Activated B cell treated with CpG ODN at 0.5 μM for 24 hours (primary cell): ENCODE measurements at regions not wholly inside any gene's neighbourhood (a gene's known extent, or its start where the extent isn't known, plus 50 kb on each side); places are given as distances from the start of the nearest gene placed in this dataset.

Experiments
- ATAC-seq: fragments of 200-7000 bp; cut with Tn5 transposase; one replicate; pipeline ENCODE4 v1.10.0; 2021; ENCODE audit warnings: low read depth, mild to moderate bottlenecking, moderate library complexity
- CTCF ChIA-PET: fragments of 350-600 bp; sonication (Branson Sonifier 250); formaldehyde crosslinking; loops from one replicate; lab custom pipeline; 2021; ENCODE audit warnings: antibody characterized with exemption; lab: Charles Lee
- POLR2A ChIA-PET: fragments of 350-600 bp; sonication (Branson Sonifier 250); formaldehyde crosslinking; loops from one replicate; lab custom pipeline; 2021; ENCODE audit warnings: antibody characterized with exemption; lab: Charles Lee
- DNase-seq: peaks from one replicate; pipeline ENCODE4 v3.0.0; 2022
- H3K27ac Mint-ChIP-seq: one replicate; pipeline ENCODE4 v1.8.0; 2020; ENCODE audit warnings: mixed read lengths
- H3K27me3 Mint-ChIP-seq: one replicate; pipeline ENCODE4 v1.8.0; 2021; ENCODE audit warnings: mixed read lengths
- H3K36me3 Mint-ChIP-seq: one replicate; pipeline ENCODE4 v1.8.0; 2021; ENCODE audit warnings: low read depth, mixed read lengths
- H3K4me1 Mint-ChIP-seq: one replicate; pipeline ENCODE4 v1.8.0; 2021; ENCODE audit warnings: mixed read lengths
- H3K4me3 Mint-ChIP-seq: one replicate; pipeline ENCODE4 v1.8.0; 2020; ENCODE audit warnings: mild to moderate bottlenecking, mixed read lengths
- H3K9me3 Mint-ChIP-seq: one replicate; pipeline ENCODE4 v1.8.0; 2020; ENCODE audit warnings: mixed read lengths
- intact Hi-C: fragments of 100-400 bp; cut with micrococcal nuclease; formaldehyde crosslinking; loops from one replicate; pipeline ENCODE4 v1.15.1; 2024
- TF ChIP-seq, protein P1 (sequence below): fragments of 200-600 bp; IDR thresholded peaks from one replicate; pipeline ENCODE4 v1.8.0; 2022; ENCODE audit warnings: antibody characterized with exemption, mild to moderate bottlenecking

DNA sequence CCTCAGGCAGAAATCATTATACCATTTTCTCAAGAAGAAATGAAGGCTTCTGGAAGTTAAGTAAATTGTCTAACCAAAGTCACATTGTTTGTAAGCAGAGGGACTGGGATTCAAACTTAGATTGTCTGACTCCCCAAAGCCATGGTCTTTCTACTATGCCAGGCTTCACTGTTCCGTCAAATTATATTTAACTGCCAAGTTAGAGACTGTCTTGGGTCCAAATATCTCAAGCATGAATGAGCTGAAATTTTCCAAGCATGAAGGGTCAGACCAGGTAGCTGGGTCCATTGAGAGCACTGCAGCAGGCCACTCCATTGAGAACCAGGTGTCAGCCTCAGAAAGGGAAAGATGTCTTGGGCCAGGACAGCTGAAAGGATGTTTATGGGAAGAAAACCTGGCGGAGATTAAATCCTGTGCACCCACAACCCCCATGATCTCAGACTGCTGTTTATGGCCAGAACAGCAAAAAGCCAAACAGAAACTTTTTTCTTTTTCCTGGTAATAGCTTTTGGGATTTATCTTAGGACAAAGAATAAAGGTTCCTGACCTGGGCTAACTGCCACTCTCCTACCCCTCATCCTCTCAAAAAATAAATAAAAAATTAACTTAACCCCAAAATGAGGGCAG is 612.3 kb downstream of the INSC start:
- Mint-ChIP-seq H3K36me3 (no peaks in the 10 kb centered on the region), H3K9me3 (no peaks in the 10 kb centered on the region), H3K27me3 (no peaks in the 10 kb centered on the region), H3K4me1 (no peaks in the 10 kb centered on the region), H3K4me3 (no peak overlapping the region), H3K27ac (no peak overlapping the region)
- intact Hi-C loops = no loop called here
- ATAC-seq (no peak), DNase-seq (no peak)
- ChIA-PET CTCF (no interaction called here), POLR2A (no interaction called here)
- TF ChIP-seq, protein P1, sequence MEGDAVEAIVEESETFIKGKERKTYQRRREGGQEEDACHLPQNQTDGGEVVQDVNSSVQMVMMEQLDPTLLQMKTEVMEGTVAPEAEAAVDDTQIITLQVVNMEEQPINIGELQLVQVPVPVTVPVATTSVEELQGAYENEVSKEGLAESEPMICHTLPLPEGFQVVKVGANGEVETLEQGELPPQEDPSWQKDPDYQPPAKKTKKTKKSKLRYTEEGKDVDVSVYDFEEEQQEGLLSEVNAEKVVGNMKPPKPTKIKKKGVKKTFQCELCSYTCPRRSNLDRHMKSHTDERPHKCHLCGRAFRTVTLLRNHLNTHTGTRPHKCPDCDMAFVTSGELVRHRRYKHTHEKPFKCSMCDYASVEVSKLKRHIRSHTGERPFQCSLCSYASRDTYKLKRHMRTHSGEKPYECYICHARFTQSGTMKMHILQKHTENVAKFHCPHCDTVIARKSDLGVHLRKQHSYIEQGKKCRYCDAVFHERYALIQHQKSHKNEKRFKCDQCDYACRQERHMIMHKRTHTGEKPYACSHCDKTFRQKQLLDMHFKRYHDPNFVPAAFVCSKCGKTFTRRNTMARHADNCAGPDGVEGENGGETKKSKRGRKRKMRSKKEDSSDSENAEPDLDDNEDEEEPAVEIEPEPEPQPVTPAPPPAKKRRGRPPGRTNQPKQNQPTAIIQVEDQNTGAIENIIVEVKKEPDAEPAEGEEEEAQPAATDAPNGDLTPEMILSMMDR = no peak

DNA sequence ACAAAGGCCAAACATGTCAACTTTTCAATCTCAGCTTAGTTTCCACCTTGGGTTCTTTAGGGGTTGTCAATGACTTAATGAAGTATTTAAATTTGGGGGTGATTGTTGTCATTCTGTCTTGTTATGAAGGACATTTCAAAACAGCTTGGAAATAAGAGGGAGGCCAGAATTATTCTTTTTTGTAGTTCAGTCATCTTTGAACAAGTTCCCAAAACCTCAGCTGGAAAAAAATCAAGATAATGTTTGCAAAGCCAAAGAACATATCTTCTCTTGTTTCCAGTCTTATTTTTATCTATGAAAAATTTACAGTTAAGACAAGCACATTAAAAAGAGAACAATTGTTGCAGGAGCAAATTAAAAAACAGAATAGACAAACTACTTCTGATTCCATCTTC is 612.8 kb downstream of the INSC start:
- TF ChIP-seq, protein P1 = no peak
- Mint-ChIP-seq H3K27ac (no peak overlapping the region), H3K4me1 (no peaks in the 10 kb centered on the region), H3K27me3 (no peaks in the 10 kb centered on the region), H3K36me3 (no peaks in the 10 kb centered on the region), H3K9me3 (no peaks in the 10 kb centered on the region), H3K4me3 (no peak overlapping the region)
- CTCF ChIA-PET = no interaction called here
- POLR2A ChIA-PET = no interaction called here
- no peak for ATAC-seq
- DNase-seq = no peak
- intact Hi-C loops = no loop called here

DNA sequence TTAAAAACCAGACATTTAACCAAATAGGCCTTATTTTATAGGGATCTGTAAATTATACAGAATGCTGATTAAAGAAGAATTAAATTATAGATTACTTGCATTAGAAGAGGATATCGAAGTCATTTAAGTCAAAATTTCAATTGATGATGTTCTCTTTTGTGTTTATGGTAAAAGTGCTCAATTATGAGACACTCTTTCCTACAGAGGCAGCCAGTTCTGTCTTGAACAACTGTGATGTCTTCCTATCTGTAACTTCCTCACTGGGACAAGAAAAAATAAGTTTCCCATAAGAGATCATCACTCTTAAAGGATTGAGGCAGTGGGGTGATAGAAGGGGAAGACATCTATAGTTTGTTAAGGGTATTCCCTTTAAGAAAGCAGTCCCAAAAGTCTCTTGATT is 613.5 kb downstream of the INSC start:
- POLR2A ChIA-PET = no interaction called here
- TF ChIP-seq, protein P1 = no peak
- DNase-seq = no peak

DNA sequence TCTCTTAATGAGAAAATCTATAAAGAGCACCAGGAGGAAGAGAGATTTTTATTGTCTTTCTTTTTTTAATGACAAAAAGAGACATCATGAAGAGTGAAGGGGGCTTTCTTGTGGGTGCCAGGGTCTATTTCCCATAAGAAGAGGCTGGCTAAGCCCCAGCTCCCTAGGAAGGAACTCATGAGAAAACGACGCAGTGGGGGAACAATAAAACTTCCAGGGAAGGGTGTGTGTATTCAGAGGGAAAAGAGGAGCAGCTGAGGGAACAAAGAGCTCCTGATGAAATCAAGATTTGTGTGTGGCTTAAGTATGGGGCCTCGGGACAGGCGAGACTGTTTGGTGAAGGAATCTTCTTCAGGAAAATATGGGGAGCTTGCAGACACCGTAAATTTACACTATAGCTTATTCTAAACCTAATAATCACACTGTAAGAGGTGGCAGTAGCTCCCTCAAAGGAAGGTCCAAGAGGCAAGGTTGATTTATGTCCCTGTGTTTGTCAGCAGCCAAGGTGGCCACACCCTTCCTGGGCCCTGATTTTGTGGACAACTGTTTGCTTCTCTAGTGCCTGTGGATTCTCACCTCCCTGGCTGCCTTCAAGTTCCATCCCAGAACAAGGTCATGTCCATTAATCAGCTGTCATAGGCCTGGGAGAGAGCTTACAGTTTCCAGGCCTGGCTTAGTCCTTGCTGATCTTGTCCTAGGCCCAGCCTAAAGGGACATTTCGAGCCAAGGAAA is 615.7 kb downstream of the INSC start:
- no peaks in the 10 kb centered on the region for H3K9me3 Mint-ChIP-seq
- intact Hi-C loops = no loop called here
- H3K27ac Mint-ChIP-seq = no peak overlapping the region
- CTCF ChIA-PET = no interaction called here
- POLR2A ChIA-PET = no interaction called here
- H3K4me3 Mint-ChIP-seq = no peak overlapping the region
- ATAC-seq (no peak), DNase-seq (no peak)
- TF ChIP-seq, protein P1 = no peak
- H3K4me1 Mint-ChIP-seq = no peaks in the 10 kb centered on the region
- H3K36me3 Mint-ChIP-seq = no peaks in the 10 kb centered on the region
- H3K27me3 Mint-ChIP-seq = no peaks in the 10 kb centered on the region

More for the DNA sequence above, 613.5 kb downstream of the INSC start:
- Mint-ChIP-seq H3K36me3 (no peaks in the 10 kb centered on the region), H3K27ac (no peak overlapping the region), H3K27me3 (no peaks in the 10 kb centered on the region), H3K4me3 (no peak overlapping the region), H3K4me1 (no peaks in the 10 kb centered on the region), H3K9me3 (no peaks in the 10 kb centered on the region)
- no peak for ATAC-seq
- CTCF ChIA-PET = no interaction called here
- intact Hi-C loops = no loop called here

DNA sequence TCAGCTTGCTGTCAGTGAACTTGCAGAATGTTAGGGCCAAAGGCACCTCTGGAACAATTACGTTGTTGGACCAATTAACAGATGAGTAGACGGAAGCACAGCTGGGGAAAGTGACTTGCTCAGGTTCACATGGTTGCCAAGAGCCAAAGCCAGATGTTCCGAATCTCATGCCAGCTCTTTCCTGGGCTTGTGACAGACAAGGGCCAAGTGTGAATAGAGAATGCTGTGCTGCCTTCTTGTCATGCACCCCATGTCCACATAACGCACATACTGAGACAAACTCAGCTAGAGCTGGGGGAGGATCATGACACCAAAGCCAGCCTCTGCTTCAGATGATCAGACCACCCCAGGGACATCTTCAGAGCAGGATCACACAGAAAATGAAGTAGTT is 616.3 kb downstream of the INSC start:
- no peak overlapping the region for H3K27ac Mint-ChIP-seq
- H3K9me3 Mint-ChIP-seq = no peaks in the 10 kb centered on the region
- H3K27me3 Mint-ChIP-seq = no peaks in the 10 kb centered on the region
- ChIA-PET POLR2A (no interaction called here), CTCF (no interaction called here)
- no peak for ATAC-seq
- DNase-seq = no peak
- H3K4me3 Mint-ChIP-seq = no peak overlapping the region
- H3K4me1 Mint-ChIP-seq = no peaks in the 10 kb centered on the region
- TF ChIP-seq, protein P1 = no peak
- H3K36me3 Mint-ChIP-seq = no peaks in the 10 kb centered on the region
- intact Hi-C loops = no loop called here
